AG04449 (cell line): ENCODE measurements at regions not wholly inside any gene's neighbourhood (a gene's known extent, or its start where the extent isn't known, plus 50 kb on each side); places are given as distances from the start of the nearest gene placed in this dataset.

Source experiments
- CTCF ChIA-PET: fragments of 350-600 bp; formaldehyde crosslinking; extraction: SDS; loops from one replicate; lab custom pipeline; 2021; ENCODE audit warnings: antibody characterized with exemption; lab: Yijun Ruan, JAX
- POLR2A ChIA-PET: fragments of 400-600, 350-600 bp; formaldehyde crosslinking; extraction: SDS; loops from one replicate; lab custom pipeline; 2020; ENCODE audit warnings: antibody characterized with exemption, inconsistent platforms; lab: Yijun Ruan, JAX
- DNase-seq: peaks from one replicate; pipeline ENCODE4 v3.0.0-alpha.2; 2010; ENCODE audit warnings: low read depth, low spot score
- H3K4me3 ChIP-seq: 2 replicates; pipeline ENCODE4 v1.5.1; 2011; ENCODE audit warnings: low read depth, mild to moderate bottlenecking, control low read depth, low read length
- TF ChIP-seq, protein P1 (sequence below): IDR thresholded peaks from one replicate; pipeline ENCODE4 v1.5.1; 2011; ENCODE audit warnings: mild to moderate bottlenecking, moderate library complexity, low read length, control low read depth, inconsistent platforms; ENCODE audit not compliant: insufficient read depth; ENCODE audit errors: missing control alignments

DNA sequence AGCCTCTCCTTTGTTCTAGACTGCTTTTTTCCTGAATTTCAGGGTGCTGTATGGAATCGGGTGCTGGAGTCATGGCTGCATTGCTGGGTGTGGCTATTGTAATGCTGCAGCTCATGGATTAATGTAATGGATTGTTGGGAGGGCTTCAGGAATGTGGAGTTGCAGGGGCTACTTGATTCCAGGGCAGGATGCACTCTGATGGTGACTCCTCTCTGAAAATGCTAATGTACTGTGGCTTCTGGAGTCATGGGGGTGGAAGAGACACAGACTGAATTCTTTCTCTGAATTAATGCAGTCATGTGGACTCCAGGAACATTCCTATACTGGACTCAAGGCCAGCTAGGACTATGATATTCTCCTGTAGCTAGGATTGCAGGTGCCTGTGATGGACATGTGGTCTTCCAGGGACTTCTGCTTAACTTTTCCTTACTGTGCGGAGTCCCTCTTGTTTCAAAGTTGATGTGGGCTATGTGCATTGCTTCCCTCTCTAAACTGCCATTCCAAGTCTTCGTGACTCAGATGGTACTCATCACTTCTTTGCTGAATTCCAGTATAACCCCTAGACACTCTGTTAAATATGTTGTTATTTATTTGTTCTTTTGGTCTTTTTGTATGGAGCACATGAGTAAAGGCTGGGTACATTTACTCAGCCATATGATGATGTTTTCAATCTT is 396.2 kb downstream of the KCTD16 start:
- POLR2A ChIA-PET, result interaction anchor here (0.6 kb wide), 1 partner anchor 48 kb away, joined by 3 read pairs; no protein-coding TSS in a partner anchor
- CTCF ChIA-PET, result no interaction called here

DNA sequence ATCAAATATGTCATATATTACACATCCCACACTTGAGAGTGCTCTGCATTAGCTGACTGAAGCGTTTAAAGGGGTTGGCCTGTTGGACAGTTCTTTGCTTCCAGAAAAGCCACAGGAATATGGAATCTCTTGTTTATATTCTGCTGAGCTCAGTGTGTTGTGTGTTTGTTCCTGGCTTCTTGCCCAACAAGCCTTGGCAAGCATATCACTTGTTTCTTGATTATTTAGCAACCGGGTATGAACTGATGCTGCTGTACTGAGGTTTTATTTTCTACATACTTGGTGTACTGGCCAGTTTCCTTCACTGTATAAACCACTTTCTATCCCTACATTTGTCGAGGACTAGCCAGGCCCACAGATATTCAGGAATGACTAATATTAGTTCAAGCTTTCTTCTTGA is 378.9 kb downstream of the KCTD16 start:
- CTCF ChIA-PET, result no interaction called here
- H3K4me3 ChIP-seq, result no peak overlapping the region
- TF ChIP-seq, protein P1, sequence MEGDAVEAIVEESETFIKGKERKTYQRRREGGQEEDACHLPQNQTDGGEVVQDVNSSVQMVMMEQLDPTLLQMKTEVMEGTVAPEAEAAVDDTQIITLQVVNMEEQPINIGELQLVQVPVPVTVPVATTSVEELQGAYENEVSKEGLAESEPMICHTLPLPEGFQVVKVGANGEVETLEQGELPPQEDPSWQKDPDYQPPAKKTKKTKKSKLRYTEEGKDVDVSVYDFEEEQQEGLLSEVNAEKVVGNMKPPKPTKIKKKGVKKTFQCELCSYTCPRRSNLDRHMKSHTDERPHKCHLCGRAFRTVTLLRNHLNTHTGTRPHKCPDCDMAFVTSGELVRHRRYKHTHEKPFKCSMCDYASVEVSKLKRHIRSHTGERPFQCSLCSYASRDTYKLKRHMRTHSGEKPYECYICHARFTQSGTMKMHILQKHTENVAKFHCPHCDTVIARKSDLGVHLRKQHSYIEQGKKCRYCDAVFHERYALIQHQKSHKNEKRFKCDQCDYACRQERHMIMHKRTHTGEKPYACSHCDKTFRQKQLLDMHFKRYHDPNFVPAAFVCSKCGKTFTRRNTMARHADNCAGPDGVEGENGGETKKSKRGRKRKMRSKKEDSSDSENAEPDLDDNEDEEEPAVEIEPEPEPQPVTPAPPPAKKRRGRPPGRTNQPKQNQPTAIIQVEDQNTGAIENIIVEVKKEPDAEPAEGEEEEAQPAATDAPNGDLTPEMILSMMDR, result no peak
- POLR2A ChIA-PET, result no interaction called here
- peak; percentile 37 for DNase-seq

More for the DNA sequence above, 396.2 kb downstream of the KCTD16 start:
- DNase-seq, result no peak
- TF ChIP-seq, protein P1, result no peak
- H3K4me3 ChIP-seq, result no peak overlapping the region

DNA sequence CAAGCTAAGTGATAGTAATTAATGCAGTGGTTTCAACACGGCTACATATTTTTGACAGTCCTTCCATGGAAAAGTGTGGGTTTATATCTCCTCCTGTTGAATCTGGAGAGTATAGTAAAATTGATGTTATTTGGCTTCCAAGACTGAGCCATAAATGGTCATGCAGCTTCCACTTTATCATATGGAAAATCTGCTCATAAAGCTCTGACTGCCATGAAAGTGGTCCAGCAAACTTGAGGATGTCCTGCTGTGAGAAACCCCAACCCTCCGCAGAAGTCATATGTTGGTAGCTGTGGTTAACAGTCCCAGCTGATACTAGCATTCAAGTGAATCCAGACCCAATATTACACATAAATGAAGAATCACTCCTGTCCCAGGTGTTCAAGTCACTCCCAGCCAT is 378.3 kb downstream of the KCTD16 start:
- ChIA-PET CTCF (no interaction called here), POLR2A (no interaction called here)

DNA sequence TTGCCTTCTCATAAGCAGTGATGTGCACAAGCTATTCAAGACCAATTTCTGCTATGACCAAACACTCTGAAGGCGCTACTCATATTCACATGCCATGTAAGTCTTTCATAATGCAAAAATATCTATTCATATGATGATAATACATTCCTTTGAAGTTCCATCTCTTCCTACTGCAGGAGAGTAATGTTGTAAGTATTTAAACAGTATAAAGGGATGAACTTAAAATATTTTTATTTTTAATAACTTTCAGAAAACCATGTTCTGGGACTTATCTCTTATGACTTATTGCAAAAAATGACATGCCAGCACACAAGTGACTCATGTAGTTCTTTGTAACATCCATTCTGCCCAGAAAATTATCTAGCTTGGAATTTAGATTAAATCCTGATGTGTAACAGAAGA is 376.4 kb downstream of the KCTD16 start:
- ChIA-PET CTCF (no interaction called here), POLR2A (no interaction called here)
- peak; percentile 26 for DNase-seq
- H3K4me3 ChIP-seq, result no peak overlapping the region
- TF ChIP-seq, protein P1, result no peak

More for the DNA sequence above, 378.3 kb downstream of the KCTD16 start:
- TF ChIP-seq, protein P1, result no peak
- no peak for DNase-seq
- H3K4me3 ChIP-seq, result no peak overlapping the region

DNA sequence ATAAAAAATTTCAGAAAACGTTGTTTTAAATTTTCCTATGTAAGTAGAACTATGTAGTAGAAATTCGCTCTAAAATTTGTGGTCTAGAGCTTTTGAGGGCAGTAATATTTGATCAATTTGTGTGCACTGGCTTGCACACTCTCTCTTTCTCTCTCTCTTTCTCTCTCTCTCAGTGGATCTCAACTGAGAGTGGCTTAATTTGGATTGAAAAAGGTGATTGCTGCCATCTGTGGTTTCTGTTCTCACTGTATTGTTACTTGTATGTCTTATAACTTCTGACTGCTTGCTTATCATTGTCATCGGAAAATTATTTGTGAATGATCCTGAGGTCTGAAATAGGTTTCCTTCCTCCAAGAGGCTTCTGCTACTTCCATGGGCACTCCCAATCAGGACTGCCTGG is 368.2 kb downstream of the KCTD16 start:
- POLR2A ChIA-PET, result no interaction called here
- no peak overlapping the region for H3K4me3 ChIP-seq
- CTCF ChIA-PET, result no interaction called here
- DNase-seq, result no peak
- TF ChIP-seq, protein P1, result no peak
